ENCODE measurements at regions not wholly inside any gene's neighbourhood (a gene's known extent, or its start where the extent isn't known, plus 50 kb on each side); places are given as distances from the start of the nearest gene placed in this dataset.

DNA sequence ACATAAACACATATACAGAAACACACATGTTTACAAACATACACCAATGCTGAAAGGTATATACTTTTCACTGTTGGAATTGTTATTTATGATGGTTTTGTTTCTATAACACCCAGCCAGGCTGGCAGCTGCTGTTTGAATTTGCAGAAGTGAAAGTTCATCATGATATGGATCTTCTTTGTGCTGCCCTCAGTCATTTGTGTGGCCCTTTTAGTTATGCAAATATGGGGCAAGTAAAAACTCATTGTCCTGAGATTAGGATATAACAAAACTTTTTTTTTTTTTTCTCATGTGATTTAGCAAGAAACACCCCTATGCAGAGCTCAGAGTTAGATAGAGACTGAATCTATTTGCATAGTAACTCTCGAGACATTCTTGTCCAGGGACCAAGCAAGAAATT, 714.1 kb downstream of the KCNJ3 start:
- no peak for DNase-seq

DNA sequence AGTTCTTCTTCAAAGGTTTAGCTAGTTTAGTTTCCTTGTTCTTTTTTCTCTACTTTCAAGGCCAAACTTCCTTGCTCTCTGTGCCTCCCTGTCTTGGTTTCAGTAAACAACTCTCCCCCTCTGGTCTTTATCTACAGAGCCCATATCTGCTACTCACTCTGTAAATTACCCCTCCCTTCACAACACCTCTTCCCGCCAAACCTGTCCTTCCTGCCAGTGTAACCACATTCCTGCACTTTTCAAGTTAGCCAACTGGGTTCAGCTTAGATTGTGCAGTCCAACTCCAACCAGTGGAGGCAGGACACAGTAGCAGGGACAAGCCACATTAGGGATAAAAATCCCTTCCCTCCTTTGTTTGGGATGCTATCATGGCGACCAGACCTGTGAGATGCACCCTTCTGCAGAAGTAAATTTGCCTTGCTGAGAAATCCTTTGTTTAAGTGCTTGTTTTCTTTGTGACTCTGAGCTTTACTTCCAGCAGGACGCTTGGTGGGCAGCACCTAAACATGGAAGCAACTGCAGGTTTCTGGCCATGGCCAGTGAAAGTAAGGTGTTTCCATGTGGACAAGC, 706.0 kb downstream of the KCNJ3 start:
- DNase-seq = no peak

DNA sequence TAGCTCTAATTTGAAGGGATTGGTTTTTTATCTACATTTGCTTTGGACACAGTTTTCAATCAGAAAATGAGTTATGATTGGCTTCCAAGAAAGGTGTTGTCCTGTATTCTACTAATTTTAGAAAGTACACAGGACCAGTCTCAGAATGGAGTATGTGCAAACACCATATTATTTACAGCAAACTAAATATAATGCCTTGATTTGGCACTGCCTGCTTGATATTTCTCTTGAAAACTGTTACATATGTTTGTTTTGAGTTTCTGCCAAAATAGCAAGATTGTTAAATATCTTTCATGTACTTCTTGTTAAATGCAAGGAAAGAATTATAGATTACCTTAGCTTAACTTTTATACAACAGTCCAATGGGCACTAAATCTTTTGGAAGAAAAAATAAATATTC, 694.9 kb downstream of the KCNJ3 start:
- DNase-seq = no peak

DNA sequence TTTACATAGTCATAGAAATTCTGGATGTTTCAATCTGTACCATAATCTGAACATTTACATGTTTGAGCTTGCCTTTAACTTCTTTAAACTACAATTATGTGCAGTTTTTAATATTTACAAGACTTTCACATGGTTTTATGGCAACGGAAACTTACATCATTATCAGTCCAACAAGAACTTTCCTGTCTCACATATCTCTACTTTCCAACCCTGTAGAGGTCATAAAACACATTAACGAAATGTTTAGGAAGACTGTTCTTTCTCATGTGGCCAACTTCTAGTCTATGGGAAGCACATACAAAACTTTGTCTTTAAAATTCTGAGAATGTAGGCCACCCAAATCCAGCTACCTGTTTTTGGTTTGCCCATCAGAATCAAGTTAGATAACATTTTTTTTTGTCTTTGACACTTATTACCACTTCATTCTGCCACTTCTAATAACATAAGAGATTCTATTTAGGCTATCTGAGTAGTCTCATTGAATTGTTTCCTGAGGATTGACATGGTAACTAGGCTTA, 693.2 kb downstream of the KCNJ3 start:
- DNase-seq = no peak

DNA sequence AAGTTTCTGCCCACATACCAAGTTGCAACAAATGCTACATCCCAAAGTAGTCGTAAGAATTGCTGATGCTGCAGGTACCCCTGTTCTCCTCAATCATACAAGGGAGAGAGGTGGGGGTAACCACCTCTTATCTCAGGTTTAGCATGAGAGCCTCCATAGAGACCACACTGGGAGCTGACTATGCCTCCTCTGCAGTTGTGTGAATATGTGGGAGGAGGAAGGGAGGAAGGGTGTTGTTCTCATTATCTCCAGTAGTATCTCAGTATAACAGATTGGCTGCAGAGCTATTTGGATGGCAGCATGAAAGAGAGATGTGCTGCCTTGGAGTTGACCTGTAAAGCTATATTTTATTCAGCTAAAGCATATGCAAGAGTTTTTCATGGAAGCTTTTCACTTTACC, 690.7 kb downstream of the KCNJ3 start:
- no peak for DNase-seq

DNA sequence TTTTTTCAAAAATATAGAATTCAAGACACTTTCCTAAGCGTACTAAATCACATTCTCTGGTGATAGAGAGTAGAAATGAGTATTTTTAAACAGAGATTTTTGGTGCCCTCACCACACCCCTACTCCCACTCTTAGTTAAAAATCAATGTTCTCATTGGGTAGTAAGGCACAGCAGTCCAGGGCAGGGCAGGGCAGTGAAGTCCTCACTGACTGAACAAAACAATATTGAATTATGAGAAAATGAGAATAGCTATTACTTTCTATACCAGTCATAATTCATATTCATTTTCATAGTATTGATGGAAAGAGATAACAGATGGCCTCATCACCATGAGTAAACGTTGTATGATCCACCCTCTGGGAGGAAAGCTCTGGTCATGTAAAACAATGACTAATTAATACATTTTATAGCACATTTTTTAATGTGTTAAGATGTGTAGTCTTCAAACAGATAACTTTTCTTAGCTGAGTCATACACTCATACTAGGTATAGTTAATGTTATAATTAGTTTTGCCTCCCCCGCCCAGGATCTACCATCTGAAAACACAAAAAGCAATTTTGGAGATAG, 686.1 kb downstream of the KCNJ3 start:
- no peak for DNase-seq

DNA sequence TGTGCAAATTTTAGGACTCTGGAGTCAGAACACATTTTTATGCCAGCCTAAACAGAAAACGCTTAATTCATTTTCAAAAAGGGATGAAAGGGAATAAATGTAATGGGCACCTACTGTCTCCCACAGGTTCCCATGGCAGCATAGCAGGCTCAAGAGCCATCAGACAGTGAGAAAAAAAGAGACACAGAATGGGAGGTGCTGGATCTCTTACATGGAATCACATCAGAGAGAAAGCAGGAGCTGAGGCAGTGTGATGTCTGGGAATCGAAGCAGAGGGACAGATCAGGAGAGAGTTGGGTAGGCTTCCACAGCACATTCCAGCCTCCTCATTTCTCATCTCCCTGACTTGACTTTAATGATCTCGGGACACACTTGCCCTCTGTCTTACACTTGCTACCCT, 684.3 kb downstream of the KCNJ3 start:
- no peak for DNase-seq

DNA sequence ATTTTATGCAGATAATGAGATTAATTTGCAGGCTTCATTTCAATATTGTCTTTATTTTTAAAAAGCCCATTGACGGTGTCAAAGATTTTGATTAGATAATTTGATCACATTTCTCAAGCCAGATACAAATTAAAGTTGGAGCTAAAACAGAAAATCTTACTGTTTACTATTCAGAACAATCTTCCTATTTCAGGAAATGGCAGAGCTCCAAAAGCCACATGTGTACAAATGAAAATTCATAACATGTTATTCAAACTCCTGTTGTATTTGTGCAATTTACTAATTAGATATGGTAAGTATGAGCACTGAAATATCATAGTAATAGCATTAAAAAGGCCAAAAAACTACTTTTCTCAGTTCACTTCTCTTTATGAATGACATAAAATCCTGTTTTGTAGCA, 682.9 kb downstream of the KCNJ3 start:
- DNase-seq = no peak

DNA sequence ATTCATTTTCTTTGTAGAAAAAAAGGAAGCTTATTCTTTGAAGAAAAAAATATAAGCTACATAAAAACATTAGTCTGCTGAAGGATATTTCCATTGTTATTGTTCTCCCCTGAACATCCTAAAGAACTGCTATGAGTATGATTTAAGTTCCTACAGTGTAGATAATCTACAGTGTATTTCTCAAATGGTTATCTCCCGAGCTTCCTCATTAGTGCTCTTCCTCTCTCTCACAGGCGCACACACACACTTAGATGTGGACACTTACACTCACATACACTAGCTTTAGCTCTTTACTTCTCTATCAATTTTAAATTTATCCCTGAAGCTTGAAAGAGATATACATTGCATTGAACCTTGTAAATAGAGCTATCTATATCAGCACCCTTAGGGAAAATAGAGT, 681.0 kb downstream of the KCNJ3 start:
- DNase-seq = no peak

DNA sequence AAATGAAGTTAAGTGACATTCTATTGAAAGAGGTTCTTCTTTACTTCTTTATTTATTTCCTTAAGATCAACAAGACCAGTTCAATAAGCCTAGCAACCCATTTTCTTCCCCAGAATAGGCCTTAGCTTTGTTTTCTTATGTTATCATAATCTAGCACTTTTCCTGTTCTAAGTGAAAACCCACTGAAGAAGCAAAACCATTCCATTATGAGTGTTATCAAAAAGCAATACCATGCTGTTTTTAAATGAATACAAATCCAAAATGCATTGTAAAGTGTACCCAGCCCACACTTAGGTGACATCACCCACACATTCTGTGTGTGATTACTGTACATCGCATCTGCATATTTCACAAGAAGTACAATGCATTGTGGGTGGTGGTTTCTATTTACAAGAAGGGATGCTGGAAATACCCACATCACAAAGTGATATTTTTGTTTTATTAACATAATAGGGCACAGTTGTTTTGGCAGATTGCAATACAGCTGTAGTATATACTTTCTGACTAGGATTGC, 679.5 kb downstream of the KCNJ3 start:
- no peak for DNase-seq

DNA sequence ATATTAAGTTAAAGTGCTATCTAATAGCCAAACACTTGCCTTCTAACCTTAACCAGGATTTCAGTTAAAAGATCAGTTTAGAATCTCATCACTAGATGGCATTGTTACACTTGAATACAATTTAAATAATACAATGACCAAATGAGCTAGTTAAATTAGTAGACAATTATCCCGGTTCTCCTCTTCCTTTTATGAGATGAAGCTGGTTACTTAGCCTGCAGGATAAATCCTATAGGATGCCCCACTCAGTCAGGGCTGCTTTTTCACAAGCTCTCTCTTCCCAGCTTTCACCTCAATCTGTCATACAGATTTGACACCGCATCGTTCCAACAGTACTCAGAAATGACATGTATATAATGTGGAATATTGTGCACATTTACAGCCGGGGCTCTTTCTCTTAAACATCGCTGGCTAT, 678.8 kb downstream of the KCNJ3 start:
- DNase-seq = no peak

DNA sequence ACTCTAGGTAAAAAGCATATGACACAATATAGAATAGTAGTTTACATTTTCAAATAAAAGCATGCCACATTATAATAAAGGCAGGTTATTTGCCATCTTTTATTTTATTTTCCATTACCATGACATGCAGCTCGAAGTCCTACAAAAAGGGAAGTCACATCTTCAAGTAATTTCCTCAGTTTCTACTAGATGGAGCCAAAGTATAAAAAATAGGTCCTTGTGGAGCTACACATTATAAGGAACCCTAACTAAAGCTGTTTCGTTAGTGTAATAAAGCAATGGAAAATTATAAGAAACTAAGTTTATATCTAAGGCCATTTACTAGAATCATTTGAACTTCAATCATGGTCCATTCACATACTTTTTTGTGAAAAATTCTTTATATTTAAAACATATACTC, 674.5 kb downstream of the KCNJ3 start:
- DNase-seq = no peak

DNA sequence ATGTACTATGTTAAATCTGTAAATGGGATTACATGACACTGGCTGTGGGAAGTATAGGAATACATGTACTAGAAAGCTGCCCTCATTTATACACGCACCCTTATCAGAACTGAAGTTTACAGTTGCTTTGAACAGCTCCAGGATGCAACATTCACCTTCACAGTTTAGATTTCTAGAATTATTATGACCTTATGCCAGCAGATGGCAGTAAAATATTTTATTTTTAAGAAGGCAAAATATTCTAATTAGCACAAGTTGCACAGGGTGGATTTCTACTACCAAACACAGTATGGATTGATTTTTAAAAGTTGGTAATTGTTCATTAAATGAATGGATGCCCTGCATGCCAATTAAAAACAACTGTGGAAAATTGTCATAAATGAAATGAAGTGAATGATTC, 670.4 kb downstream of the KCNJ3 start:
- DNase-seq = no peak

DNA sequence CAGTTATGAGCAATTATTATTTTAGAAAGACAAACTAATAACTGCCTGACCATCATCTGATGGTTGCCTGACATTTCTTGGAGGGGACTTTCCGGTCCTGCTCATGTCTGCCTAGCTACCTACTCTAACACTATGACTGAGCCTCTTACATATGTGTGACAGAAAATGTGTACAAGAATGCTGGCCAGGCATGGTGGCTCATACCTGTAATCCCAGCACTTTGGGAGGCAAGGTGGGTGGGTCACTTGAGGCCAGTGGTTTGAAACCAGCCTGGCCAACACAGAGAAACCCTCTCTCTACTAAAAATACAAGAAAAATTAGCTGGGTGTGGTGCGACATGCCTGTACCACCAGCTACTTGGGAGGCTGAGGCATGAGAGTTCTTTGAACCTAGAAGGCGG, 666.3 kb downstream of the KCNJ3 start:
- no peak for DNase-seq

DNA sequence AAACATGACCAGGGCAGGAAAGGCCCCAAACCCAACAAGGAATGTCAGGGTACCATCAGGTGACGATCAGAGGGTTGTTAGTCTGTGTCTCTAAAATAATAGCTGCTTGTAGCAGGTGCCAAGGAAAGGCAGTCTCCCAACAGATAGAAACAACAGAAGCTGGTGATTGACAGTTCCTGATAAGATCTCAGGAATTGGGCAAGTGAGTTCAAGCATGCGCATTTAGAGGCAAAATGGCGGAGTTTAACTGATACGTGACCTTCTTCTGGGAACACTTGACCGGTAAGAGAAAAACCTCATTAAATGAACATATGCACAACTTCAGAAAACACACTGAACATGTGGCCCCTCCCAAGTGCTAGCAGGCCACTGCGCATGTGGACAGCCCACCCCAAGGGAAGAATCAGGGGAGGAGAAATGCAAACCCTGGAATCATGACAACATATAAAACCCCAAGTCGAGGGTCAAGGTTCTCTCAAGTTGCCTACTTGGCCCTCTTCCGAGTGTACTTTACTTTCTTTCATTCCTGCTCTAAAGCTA, 664.9 kb downstream of the KCNJ3 start:
- DNase-seq = no peak

DNA sequence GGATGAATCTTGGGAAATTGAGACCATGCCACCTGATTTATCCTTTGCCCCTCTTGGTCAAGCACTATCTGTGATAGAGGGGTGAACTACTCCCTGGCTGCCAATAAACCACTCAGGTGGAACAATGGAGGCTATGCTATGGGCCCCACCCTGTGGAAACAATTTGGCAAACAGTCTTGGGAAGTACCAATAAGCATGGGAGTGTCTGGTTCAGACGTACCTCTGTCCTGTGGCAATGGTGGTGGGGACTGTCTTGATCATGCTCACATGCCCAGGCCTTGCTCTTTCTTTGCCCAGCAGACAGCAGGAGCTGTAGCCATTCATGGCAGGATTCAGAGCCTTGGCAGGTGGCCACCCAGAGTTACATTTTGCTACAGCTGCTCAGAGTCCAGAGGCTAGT, 658.7 kb downstream of the KCNJ3 start:
- DNase-seq = no peak

DNA sequence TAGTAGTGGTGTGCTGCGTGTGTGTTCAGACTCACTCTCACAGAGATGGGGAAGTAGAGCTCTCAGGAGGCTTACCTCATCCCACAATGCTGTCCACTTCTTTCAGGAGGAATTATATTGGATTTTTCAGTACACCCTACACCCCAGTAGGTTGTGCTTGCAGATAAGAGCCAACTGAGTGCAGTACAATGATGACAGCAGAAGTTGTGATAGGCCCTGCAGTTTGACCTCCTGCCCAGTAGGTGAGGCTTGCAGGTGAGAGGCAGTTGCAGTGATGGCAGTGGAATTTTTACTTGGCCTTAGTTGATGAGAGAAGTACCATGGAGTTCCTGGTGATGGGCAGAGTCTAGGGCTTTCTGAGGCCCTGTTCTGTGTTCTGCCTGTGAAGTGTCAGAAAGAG, 657.8 kb downstream of the KCNJ3 start:
- DNase-seq = no peak

DNA sequence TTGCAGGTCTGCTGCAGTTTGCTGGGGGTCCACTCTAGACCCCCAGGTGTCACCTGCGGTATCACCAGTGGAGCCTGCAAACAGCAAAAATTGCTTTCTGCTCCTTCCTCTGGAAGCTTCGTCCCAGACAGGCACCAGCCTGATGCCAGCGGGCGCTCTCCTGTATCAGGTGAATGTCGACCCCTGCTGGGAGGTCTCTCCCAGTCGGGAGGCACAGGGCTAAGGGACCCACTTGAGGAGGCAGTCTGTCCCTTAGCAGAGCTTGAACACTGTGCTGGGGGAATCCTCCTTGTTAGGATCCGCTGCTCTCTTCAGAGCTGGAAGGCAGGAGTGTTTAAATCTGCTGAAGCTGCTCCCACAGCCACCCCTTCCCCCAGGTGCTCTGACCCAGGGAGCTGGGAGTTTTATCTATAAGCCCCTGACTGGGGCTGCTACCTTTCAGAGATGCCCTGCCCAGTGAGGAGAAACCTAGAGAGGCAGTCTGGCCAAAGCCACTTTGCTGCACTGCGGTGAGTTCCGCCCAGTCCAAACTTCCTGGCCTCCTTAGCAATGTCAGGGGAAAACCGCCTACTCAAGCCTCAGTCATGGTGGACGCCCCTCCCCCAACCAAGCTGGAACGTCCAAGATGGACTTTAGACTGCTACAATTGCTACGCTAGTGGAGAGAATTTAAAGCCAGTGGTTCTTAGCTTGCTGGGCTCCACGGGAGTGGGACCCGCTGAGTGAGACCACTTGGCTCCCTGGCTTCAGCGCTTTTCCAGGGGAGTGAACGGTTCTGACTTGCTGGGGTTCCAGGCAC, 652.5 kb downstream of the KCNJ3 start:
- DNase-seq = no peak

DNA sequence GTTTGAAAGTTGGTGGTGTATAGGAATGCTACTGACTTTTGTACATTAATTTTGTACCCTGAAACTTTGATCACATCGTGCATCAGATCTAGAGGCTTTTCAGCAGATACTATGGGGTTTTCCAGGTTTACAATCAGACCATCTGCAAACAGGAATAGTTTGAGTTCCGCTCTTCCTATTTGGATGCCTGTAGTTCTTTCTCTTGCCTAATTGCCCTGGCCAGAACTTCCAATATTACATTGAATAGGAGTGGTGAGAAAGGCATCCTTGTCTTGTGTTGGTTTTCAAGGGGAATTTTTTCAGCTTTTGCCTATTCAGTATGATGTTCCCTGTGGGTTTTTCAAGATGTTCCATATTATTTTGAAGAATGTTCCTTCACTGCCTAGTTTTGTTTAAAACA, 633.5 kb downstream of the KCNJ3 start:
- DNase-seq = no peak

DNA sequence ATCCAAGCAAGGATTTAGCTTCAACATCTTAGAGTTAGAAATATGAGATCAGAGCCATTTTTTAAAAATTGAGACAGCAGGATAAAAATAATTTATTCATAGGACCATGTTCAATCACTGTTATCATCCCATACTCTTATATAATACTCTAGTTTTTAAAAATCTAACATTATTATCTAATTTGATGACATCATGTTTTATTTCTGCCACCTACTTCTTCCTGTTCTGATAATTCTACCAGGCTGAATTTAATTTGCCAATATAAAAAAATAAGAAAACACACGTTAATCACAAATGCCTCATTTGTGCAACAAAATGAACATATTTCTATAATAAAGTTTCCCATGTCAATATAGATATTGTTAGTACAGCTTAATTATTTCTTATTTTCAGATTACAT, 621.7 kb downstream of the KCNJ3 start:
- no peak for DNase-seq

DNA sequence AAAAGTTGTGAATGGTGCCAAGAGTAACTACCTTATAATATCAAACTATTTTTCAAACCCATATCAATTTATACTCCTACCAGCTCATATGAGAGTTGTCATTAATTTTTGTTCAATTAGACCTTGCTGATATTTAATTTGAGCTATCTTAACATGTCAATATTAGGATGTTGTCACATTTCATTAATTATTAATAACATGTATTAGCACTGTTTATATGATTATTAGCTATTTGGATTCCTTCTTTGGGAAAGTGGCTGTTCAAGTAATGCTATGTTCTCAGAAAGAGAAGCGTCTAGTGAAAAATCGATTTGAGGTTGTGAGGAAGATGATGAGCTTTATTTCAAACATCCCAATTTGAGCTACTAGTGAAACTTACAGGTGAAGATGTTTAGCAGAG, 620.2 kb downstream of the KCNJ3 start:
- DNase-seq = no peak

DNA sequence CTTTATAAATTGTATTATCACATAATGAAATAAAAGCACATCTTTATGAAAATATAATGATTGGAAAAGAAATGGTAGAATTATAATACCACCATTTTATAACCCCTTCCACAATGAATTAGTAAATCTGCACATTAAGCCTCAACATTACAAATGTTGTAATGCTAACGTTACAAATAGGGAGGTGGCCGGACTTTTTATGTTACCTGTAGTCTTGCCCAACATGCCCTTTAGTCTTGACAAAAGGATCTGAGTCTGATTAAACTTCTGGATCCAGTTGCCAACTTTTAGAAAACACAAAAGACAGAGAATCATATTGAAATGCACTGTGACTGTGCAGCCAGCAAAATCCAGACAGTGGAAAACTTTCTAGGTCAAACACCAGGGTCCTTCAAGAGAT, 617.3 kb downstream of the KCNJ3 start:
- no peak for DNase-seq

DNA sequence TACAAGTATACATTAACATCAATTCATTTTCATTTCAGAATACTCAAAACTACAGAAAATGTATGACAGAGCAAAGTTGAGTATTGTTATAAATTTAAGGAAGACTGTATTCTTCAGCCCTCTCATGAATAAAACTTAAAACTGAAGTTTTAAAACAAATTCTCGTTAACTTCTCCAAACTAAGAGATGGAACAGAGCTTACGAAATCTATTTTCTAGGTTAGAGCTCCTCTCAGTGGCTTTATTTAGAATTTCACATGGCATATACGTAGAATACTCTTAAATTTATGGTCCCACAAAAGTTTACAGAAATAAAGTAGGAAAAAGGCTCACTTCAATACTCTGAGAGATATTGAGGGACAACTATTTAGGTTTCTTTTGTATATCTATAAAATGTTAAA, 612.1 kb downstream of the KCNJ3 start:
- no peak for DNase-seq

Data from nucleus accumbens (tissue), 56 donors.